BJ (cell line): ENCODE measurements at regions not wholly inside any gene's neighbourhood (a gene's known extent, or its start where the extent isn't known, plus 50 kb on each side); places are given as distances from the start of the nearest gene placed in this dataset.

Source experiments
- CTCF ChIA-PET: fragments of 350-600 bp; formaldehyde crosslinking; extraction: SDS; loops from one replicate; lab custom pipeline; 2021; ENCODE audit warnings: antibody characterized with exemption, inconsistent platforms; lab: Yijun Ruan, JAX
- POLR2A ChIA-PET: fragments of 300-600 bp; sonication (Branson Sonifier 250); formaldehyde crosslinking; extraction: SDS; loops from one replicate; lab custom pipeline; 2021; ENCODE audit warnings: antibody characterized with exemption; lab: Charles Lee
- DNase-seq: peaks from one replicate; pipeline ENCODE4 v3.0.0-alpha.2; 2011; ENCODE audit warnings: low read depth
- H3K27me3 ChIP-seq: 2 replicates; pipeline ENCODE4 v1.6.0; 2011; ENCODE audit warnings: low read length; ENCODE audit not compliant: control insufficient read depth, insufficient read depth
- H3K36me3 ChIP-seq: 2 replicates; pipeline ENCODE4 v1.5.1; 2011; ENCODE audit warnings: low read length; ENCODE audit not compliant: control insufficient read depth, insufficient read depth
- H3K4me3 ChIP-seq: 2 replicates; pipeline ENCODE4 v1.5.1; 2011; ENCODE audit warnings: low read depth, mild to moderate bottlenecking, control low read depth, low read length
- CTCF ChIP-seq: IDR thresholded peaks from 2 replicates; pipeline ENCODE4 v1.5.1; 2011; ENCODE audit warnings: low read depth, mild to moderate bottlenecking, control low read depth, inconsistent platforms, low read length, moderate library complexity; ENCODE audit not compliant: insufficient read depth

DNA sequence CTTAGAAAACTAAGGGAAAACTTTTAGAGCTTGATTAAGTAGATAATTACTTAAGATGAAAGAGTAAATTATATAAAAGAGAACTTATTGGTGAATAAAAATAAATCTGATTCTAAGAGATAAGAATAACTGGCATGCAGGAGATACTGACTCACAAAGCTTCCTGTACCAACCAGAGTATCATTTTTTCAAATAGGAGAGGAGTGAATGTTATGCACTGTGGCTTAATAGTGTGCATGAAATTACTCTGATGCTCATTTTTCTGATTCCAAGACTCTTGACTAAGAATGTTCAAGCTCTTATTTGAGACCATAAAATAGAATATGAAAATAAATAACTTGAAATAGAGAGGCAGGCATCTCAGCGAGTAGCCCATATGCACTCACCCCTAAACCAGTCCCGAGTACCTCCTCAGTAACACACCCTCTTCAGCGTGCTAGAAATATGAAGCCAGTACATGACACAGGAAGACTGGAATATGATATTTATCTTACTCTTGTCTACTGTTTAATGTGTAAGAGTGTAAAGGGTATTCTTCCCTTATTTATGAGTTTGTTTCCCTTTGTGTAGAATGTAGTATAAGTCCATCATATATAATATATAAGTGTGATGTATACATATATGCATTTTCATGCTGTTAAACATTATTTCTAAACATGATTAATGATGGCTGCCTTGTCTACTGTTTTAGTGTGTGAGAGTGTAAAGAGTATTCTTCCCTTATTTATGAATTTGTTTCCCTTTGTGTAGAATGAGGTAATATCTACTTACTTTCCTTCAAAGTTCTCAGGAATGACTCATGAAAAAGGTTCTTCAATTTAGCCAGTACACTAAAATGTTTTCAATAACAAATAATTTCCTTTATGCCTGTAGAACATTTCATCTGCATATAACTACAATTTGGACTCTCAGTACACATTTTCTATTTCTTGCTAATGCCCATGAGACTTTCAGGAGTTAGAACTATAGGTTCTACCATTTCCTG, 99.2 kb upstream of the PALMD start:
- no peak for TF ChIP-seq CTCF
- Histone ChIP-seq H3K27me3 (no peaks in the 10 kb centered on the region), H3K4me3 (no peak overlapping the region), H3K36me3 (no peaks in the 10 kb centered on the region)
- CTCF ChIA-PET = no interaction called here
- POLR2A ChIA-PET = no interaction called here
- no peak for DNase-seq

DNA sequence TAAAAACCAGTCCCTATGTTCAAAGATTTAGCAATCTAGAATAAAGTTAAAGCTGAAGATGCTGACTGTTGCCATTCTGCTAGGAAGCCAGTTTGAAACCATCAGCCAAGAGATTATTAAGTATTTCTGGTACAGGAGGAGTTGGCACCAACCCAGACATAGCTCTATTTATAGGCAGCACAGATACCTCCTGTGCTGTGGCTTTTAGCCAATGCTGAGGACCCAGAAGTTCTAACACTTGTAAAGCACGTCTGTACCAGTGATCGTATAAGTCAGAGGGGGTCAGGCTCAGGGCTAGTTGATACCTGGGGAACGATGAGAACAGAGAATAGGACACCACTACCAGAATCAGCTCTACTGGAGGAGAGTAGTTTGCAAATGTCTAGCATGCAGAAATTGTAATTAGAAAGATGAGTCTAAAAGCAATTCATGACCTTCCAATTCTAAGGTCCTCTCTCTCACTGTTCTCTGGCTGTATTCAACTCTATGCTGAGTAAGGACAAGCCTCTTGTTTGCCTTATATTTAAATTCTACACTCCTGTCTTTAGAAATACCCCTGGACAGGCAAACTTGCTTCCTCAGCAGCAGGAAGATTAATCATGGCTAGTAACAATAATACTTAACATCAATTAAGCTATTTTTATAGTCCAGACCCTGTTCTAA, 96.8 kb upstream of the PALMD start:
- no peak for TF ChIP-seq CTCF
- no peak overlapping the region for H3K4me3 ChIP-seq
- ChIA-PET CTCF (interaction anchor here (0.5 to 0.9 kb wide), 2 partner anchors 48 to 143 kb away, joined by 3 read pairs; no protein-coding TSS in a partner anchor), POLR2A (no interaction called here)
- H3K36me3 ChIP-seq = no peaks in the 10 kb centered on the region
- no peaks in the 10 kb centered on the region for H3K27me3 ChIP-seq
- DNase-seq = no peak

DNA sequence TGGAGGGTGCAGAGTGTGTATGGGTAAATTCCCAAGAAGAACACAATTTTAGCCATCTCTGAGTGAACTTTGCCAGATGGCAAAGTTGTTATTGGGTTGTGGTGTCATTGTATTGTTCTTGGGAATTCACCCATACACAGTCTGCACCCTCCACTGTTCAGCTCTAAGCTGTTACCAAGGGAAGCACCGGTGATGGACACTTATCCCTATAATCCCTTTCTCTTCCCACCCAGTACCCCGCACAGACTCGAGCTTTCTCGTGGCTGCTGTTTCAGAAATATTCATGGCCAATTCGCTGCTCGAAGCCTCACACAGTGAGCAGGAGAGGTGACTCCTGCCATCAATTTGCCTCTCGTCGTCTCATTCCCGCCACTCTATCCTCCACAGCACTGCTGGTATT, 95.7 kb upstream of the PALMD start:
- CTCF ChIA-PET = interaction anchor here (0.9 kb wide), 1 partner anchor 141 kb away, joined by 3 read pairs; no protein-coding TSS in a partner anchor
- no peak overlapping the region for H3K4me3 ChIP-seq
- POLR2A ChIA-PET = no interaction called here
- no peaks in the 10 kb centered on the region for H3K27me3 ChIP-seq
- no peak for DNase-seq
- H3K36me3 ChIP-seq = no peaks in the 10 kb centered on the region
- no peak for TF ChIP-seq CTCF

- ChIA-PET CTCF (no interaction called here), POLR2A (no interaction called here)
- no peaks in the 10 kb centered on the region for H3K27me3 ChIP-seq
- no peaks in the 10 kb centered on the region for H3K36me3 ChIP-seq
- no peak for DNase-seq
- no peak overlapping the region for H3K4me3 ChIP-seq
- TF ChIP-seq CTCF = no peak
Observed at GRCh38 chr1:99551812-99552614, 93.9 kb upstream of the PALMD start.
